Loucy (cell line): ENCODE measurements at regions not wholly inside any gene's neighbourhood (a gene's known extent, or its start where the extent isn't known, plus 50 kb on each side); places are given as distances from the start of the nearest gene placed in this dataset.

ENCODE experiments used
- CTCF ChIP-seq: fragments of 200-600 bp; sonication (generic); conservative IDR thresholded peaks from 2 replicates; pipeline ENCODE4 v1.5.1; 2014; ENCODE audit warnings: mild to moderate bottlenecking, antibody characterized with exemption, low read length
- EZH2phosphoT487 ChIP-seq: fragments of 200-600 bp; IDR thresholded peaks from 2 replicates; pipeline ENCODE4 v1.6.1; 2018; ENCODE audit warnings: antibody characterized with exemption, mild to moderate bottlenecking, moderate library complexity, borderline replicate concordance

GRCh38 chr5:35282810-35283209, 52.5 kb upstream of the PRLR start:
- TF ChIP-seq CTCF (no peak), EZH2phosphoT487 (no peak)
